HG03432 (cell line): ENCODE measurements at regions not wholly inside any gene's neighbourhood (a gene's known extent, or its start where the extent isn't known, plus 50 kb on each side); places are given as distances from the start of the nearest gene placed in this dataset.

Experiments
- ATAC-seq: cut with Tn5 transposase; IDR thresholded peaks from one replicate; pipeline ENCODE4 v1.9.1; 2021; ENCODE audit warnings: mild to moderate bottlenecking, moderate library complexity; ENCODE audit not compliant: unreplicated experiment

DNA sequence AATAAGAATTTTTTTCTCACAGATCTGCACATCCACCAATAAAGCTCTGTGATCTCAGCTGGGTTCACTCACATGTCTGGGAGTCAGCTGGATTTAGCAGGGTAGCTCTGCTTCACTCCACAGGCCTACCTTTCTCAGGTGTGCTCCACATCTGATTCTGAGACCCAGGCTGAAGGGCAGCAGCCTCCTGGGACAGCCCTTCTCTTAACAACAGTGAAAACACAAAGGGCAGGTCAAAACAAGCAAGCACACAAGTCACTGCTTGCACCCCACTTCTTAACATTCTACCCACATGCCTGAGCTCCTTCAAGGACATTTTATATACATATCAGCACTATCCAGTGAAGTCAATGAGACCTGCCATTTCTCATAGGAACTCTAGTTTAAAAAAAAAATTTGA is 96.0 kb upstream of the MAP3K4 start:
- ATAC-seq = no peak

DNA sequence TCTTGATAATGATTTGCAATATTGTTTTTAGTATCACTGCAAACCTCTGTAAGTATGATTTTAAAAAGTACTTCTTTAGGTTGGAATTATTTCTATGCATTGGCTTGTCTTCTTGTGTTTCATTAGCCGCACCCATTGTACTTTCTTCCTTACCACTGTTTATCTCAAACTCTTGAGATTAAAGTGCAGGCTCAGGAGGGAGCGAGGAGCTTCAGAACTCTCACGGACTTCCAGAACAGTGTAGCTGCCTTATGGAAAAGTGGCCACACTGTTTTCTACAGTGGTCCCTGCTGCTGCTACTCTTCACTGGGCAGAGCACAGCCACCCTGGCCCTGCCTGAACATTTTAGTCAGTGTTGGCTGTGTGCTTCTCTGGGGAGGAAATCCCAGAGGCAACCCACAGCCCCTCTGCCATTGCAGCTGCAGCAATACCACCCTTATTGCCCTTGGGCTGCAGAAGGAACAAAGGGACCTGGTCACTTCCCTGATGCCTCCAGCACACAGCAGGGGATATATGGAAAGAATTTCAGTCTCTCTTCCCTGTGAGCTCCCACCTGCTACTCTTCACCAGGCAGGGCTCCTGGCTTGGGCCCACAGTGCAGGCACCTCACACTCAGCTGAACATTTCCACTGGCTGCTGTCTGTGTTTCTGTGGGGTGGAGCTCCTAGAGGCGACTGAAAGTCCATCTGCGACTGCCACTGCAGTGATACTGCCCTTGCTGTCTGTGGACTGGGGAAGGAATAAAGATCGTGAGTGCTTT is 91.7 kb upstream of the MAP3K4 start:
- no peak for ATAC-seq

GRCh38 chr6:160911949-160912348 is 79.6 kb upstream of the MAP3K4 start:
- ATAC-seq = no peak

DNA sequence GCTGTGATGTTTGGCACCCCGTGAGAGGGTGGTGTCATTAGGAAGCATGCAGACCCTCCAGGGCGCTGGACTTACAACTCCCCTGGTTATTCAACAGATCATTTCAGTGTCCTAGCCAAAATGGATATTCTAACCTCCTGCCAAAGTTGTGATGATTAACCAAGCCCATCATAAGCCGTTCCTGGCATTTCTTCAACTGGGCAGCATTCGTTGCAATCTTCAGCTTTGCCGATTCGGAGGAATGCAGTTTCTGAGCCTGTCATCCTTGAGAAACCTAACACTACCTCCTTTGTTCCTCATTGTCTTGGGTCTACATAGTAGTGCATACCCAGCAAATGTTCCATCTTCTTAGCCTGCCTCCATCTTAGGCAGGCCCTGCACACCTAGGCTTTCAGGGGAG is 79.2 kb upstream of the MAP3K4 start:
- no peak for ATAC-seq

DNA sequence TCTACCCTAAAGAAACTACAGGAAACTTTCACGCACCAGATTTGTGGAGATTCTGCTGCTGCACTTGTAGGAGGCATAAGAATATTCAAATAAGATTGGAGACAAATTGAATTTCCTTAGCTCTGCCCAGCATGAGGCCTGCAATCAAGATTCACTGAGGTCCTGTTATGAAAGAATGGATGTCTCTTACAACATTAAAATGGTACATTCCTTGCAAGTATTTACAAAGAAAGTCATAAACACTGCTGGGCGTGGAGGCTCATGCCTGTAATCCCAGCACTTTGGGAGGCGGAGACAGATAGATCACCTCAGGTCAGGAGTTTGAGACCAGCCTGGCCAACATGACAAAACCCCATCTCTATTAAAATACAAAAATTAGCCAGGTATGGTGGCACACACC is 74.0 kb upstream of the MAP3K4 start:
- no peak for ATAC-seq

- ATAC-seq = no peak
Observed at GRCh38 chr6:160919723-160920440, 71.7 kb upstream of the MAP3K4 start.

DNA sequence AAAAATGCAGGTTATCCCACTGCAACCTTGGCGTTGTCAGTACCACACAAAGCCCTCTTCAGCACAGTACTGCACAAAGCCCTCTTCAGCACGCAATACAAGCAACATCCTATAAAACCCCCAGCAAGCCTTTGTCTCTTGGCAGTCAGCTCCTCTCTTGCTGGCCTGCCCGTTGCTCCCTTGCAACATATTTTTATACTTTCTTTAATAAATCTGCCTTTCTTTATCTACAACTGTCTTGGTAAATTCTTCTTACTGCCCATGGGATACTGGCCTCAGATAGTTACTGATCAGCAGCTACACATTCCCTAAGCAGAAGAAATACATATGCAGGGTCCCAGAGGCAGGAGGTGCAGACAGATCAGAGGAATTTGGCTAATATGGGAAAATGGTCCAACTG is 70.5 kb upstream of the MAP3K4 start:
- no peak for ATAC-seq

DNA sequence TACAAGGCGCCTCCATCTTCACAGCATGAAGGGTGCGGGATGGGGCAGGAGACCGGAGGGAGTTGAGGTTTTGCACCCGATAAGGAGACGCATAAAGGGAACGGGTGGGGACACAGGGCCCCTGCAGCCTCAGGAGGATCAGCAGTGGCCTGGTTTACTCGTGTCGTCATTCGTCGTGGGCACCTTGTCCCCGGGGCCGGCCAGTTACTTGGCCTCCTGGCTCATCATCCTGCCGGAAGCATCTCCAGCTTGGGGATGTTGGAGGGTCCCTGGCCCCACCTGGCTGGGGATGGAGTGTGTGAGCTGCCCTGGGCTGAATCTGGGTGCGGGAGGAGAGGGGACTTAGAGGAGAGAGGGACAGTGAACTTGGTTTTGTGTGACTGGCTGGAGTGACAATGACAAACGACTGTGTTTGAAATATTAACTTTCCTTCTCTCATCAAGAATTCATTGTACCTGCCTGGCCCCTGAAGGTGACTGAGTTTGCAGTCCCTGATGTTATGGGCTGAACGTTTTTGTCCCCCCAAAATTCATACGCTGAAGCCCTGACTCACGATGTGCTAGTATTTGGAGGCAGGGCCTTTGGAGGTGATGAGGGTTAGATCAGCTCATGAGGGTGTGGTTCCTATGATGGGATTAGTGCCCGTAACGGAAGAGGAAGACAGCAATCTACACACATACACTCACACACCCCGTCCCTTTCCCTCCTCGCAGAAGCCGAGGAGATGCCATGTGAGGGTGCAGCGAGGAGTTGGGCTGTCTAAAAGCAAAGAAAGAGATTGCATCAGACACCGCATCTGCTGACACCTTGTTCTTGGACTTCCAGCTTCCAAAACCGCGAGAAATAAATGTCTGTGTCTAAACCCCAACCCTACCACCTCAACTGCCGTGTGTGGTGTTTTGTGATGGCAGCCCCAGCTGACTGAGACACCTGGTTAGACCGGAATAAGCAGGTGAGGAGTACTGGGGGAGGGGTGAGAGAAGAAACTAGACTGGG is 65.0 kb upstream of the MAP3K4 start:
- ATAC-seq = no peak

GRCh38 chr6:160927416-160927815 is 64.2 kb upstream of the MAP3K4 start:
- no peak for ATAC-seq

GRCh38 chr6:160929361-160929760 is 62.2 kb upstream of the MAP3K4 start:
- no peak for ATAC-seq

DNA sequence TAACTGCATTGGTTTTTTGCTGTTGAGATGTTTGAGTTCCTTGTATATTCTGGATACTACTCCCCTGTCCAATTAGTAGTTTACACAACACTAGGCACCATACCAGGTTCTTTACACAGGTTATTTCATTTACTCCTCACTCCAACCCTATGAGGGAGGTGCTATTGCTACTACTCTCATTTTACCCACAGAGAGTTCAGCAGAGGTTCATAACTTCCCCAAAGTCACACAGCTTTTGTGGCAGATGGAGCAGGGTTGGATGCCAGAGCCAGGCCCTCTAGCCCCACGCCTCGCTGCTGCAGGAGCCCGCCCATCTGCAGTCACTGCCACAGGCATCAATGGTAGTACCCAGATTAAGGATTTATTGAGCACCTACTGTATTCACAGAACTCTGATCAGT is 61.7 kb upstream of the MAP3K4 start:
- peak; percentile 37 for ATAC-seq

DNA sequence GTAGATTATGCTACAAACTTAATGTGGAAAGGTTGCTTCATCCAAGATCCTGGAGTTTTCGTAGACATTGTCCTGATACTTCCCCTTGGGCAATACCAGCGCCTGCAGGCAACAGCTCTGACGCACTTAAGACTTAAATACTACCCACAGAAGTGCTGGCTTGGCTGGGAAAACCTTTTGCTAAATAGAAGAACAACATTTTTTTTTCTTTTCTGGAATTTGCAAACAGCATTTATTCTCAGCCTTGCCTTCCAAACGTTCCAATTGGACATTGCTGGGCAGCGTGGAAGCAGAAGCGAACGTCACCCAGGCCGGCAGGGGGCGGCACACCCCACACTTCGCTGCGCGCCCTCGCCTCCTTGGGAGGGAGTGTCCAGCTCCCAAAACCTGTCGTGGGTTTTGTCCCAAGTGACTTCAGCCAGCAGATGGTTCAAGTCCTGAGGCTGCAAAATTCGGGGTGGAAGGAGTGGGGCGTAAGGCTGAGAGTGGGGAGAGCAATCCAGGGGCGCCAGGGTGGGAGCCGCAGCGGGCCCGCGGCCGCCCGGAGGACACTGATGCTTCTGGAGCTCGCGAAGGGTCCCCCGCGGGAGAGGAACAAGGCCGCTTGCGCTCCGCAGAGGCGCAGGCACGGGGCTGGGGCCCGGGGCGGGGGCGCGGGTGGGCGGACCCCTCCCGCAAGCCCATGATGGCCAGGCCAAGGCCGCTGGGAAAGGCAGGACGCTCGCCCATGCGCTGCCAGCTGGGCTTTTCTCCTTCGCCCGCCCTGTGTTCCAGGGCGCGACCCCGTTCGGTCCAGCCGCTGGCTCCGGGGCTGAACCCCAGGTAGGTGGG is 60.8 kb upstream of the MAP3K4 start:
- ATAC-seq = peak; percentile 89

- ATAC-seq = no peak
Observed at GRCh38 chr6:160931378-160932310, 59.9 kb upstream of the MAP3K4 start.

DNA sequence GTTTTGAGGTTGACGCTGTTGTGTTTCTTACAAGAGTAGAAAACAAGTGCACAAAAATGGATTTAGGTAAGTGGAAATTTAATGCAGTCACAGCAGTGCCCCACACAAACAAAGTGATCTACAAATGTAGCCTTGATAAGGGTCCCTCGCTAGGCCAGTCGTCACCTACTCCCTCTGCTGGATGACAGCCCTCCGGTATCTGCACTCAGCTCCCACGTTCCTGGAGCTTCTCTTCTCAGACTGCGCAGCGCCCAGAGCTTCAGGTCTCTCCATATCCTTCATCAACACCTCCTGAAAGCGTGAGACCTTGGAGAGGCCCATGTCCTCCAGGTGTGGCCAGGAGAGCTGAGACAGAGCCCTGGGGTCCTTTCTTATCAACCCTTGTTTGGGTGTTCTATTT is 58.3 kb upstream of the MAP3K4 start:
- ATAC-seq = no peak

GRCh38 chr6:160934157-160934556 is 57.4 kb upstream of the MAP3K4 start:
- ATAC-seq = no peak

DNA sequence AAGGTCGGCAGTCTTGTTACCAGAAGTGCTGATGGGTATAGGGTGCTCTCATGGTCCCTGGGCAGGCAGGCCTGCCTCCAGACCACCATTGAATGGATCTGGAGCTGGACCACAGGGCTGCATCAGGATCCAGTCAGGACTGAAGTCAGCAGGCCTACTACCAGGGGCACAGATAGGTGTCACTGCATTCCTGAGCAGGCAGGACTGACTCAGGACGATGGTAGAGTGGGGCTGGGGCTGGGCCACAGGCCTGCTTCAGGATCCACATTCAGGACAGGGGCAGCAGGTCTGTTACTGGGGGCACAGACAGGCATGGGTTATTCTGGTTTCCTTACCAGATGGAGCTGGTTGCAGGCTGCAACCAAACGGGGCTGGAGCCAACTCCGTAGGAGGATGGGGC is 51.4 kb upstream of the MAP3K4 start:
- no peak for ATAC-seq
